Smooth muscle cell of the brain vasculature (primary cell): ENCODE measurements at regions not wholly inside any gene's neighbourhood (a gene's known extent, or its start where the extent isn't known, plus 50 kb on each side); places are given as distances from the start of the nearest gene placed in this dataset.
"Not testable (repeated sequence)": the region's sequence is repeated elsewhere in the genome, so short reads cannot be mapped to it uniquely, and the experiment has no call there.

Experiments used
- DNase-seq: peaks from one replicate; pipeline ENCODE4 v3.0.0-alpha.2; 2012; ENCODE audit warnings: low read depth, low spot score

GRCh38 chr10:118965096-118965495 lies 64.4 kb upstream of the NANOS1 start:
- no peak for DNase-seq

- DNase-seq: no peak
Measured at GRCh38 chr10:118965645-118966044, 63.9 kb upstream of the NANOS1 start.

DNA sequence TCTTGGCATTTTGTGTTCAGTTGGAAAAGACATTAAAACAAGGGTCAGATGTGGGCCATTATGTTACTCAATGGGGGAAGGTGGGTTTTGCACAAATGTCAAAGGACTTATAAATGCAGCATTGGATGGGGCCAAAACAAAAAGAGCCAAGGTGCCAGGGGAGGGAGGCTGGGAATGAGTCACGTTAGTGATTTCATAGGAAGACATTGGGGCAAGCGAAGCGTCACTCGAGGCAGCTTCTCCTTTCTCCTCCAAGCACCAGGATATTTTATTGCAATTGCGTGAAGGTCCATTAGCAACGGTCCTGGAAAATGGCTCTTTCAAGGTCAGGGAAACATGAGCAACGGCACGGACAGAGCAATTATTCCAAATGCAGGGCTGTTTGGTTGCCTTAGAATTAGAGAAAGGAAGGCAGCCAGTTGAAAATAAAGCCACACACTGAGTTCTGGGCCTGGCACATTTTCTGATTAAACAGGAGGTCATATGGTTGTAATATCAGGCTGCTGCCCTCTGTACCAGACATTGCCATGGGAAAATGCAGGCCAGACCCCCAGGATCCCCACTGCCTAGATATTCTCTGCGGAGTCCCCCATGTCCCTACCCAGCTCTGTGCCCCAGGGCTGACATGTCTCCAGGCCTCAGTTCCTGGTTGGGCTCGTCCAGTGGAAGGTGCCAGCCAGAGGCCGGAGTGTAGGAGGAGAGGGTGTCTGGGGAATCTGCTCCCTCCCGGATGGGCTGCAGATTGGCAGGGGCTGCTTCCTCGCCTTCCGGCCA lies 63.3 kb upstream of the NANOS1 start:
- no peak for DNase-seq

- DNase-seq: no peak
Measured at GRCh38 chr10:118966850-118967125, 62.7 kb upstream of the NANOS1 start.

DNA sequence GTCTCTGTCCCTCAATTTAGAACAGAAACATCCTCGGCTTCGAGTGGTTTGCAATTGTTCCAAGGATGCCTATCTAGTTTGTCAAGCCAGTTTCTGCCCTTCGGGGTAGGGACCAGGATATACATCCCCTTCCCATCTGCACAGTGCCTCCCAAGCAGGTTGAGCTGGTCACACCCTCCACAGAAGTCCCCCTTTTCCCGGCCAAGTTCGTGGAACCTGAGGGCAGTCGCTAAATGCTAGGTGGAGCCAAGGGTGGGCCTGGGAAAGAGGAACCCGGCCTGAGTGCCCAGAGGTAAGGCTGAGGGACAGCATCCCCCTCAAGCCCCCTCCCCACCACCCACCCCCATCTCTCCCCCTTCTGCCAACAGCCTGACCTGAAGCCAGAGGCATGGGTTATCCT lies 62.4 kb upstream of the NANOS1 start:
- no peak for DNase-seq

DNA sequence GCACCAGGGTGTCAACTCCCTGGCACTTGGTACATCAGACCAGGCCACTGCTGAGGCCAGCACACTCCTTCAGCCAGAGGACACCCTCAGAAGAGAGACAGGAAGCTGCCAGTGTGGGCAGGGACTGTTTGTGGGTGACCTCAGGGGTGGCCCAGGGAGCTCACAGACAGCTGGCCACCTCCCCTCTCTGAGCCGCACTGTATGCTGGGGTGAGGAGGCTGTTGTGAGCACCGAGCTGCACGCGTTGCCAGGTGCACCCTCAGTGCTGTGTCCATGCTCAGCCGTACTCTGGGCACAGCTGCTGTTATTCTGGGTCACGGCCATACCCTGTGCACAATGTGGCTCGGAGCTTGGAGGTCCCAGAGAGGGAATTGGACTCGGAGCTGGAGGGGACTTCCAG lies 61.5 kb upstream of the NANOS1 start:
- DNase-seq: no peak

DNA sequence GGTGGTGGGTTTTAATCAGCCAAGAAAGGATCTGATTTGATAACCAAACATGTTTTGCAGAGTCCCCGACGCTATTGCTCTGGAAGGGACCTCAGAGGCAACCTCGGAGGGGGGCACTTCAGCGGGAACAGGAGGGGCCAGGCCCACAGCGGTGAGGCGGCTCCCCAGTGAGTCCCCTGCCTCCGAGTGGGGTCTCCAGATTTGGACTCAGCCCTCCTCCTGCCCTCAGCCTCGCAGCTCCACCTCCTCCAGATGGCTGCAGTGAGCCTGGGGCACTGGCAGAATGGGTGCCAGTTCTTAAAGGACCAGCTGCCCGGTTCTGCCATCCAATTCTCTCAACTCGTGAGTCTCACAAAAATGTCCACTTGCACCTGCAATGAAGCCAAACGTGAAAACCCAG lies 61.0 kb upstream of the NANOS1 start:
- DNase-seq: no peak

GRCh38 chr10:118969014-118969413 lies 60.5 kb upstream of the NANOS1 start:
- no peak for DNase-seq

- no peak for DNase-seq
Measured at GRCh38 chr10:118970770-118971169, 58.7 kb upstream of the NANOS1 start.

DNA sequence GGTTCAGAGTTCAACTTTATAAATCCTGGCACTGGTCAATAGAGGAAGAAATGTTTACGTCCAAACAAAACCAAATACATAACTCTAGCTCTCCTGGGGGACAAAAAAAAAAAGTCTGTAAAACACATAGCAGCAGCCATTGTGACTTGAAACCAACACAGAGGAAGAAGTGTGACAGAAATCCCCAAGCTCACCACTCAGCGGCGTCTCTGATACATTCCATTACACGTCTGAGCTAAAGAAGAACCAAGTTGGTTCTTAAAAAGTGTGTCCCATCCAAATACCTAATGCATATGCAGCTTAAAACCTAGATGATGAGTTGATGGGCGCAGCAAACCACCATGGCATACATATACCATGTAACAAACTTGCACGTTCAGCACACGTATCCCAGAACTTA lies 58.3 kb upstream of the NANOS1 start:
- no peak for DNase-seq

GRCh38 chr10:118971876-118972275 lies 57.6 kb upstream of the NANOS1 start:
- DNase-seq: no peak

DNA sequence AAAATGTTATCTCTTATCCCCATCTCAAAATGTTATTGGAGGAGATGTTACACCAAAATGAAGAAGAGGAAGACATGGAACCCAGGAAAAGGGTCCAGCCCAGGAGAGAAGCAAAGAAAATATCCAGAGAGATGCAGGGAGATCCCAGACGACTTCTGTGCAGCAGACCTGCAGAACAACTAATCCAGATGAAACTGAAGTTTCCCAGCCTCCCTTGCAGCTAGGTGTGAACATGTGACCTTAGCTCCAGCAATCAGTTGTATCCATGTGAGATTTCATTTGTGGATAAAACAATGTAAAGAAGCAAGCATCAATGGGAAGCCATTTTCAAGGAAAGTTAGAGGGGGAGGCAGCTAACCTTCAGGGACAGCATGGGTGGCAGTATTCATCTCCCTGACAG lies 55.8 kb upstream of the NANOS1 start:
- DNase-seq: no peak

DNA sequence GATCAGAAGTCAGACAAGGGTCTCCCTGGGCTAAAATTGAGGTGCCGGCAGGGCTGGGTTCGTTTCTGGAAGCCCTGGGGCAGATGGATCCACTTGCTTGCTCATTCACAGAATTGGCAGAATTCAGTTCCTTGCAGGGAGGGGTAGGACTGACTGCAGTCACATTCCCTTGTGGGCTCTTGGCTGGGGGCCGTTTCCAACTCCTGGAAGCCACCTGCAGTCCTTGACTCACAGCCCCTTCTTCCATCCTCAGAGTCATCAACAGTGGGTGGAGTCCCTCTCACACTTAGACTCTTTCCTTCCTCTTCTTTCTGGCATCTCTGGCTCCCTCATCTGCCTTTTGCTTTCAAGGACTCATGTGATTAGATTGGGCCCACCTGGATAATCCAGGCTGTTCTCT lies 54.6 kb upstream of the NANOS1 start:
- DNase-seq: no peak

DNA sequence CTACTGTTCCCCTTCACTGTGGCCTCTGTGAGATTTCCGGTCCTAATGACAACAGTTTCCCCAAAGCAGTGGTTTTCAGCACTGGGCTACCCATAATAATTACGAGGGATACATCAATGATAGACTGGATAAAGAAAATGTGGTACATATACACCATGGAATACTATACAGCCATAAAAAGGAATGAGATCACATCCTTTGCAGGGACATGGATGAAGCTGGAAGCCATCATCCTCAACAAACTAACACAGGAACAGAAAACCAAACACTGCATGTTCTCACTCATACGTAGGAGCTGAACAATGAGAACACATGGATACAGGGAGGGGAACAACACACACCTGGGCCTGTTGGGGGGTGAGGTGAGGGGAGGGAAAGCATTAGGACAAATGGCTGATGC lies 53.3 kb upstream of the NANOS1 start:
- DNase-seq: not testable (repeated sequence)

DNA sequence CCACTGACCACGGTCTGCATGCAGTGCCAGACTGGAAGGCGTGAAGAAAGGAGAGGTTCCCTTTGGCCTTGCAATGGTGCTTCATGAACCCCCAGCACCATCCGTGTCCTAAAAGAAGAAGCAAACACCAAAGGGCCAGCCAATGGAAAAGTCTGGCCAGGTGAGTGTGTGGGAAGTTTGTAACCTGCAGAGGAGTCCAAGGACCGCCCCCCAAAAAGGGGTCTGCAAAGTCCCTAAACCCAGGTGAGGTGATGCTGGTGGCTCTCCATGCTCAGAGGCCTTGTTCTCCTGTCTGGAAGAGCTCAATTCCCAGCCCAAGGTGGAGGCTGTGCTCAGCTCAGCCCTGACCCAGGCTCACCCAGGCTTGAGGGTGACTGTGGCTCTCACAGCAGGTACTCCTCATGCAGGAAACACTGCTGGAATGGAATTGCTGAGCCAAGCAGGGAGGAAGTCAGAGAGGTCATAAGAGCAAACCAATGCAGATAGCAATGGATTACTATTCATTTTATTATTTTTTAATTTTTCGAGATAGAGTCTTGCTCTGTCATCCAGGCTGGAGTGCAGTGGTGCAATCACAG lies 52.4 kb upstream of the NANOS1 start:
- DNase-seq: no peak

DNA sequence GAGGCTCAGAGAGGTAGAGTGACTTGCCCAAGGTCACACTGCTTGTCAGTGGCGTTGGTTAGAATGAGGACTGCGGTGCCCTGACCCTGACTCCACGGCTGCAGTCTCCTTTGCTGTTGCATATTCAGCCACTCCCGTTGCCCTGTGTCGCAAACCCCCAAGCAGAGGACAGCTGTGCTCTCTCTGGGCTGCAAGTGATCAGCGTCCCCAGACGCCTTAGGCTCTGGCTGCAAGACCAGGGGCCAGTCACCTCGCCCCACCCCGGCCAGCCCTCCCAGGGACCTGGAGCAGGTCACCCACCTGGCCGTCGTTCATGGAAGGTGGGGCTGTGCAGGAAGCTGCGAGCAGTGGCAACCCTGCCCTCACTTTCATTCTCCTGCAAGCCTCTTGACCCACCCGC lies 51.7 kb upstream of the NANOS1 start:
- no peak for DNase-seq

GRCh38 chr10:118978316-118978997 lies 51.1 kb upstream of the NANOS1 start:
- DNase-seq: no peak

DNA sequence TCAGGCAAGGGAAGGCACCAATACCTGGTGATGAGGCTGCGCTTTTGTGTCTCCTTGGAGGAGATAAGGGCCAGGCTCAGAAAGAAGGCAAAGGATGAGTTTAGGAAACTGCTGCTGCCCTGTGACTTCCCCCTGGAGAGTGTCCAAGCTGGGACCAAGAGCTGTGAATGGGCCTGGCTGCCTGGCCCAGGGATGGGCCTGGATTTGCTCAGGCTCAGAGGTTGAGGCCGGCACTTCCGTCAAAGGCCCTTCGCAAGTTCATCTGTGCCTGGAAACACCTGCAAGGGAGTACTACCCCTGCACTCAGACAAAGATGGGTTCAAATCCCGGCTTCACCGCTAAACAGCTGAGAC lies 50.5 kb upstream of the NANOS1 start:
- no peak for DNase-seq

DNA sequence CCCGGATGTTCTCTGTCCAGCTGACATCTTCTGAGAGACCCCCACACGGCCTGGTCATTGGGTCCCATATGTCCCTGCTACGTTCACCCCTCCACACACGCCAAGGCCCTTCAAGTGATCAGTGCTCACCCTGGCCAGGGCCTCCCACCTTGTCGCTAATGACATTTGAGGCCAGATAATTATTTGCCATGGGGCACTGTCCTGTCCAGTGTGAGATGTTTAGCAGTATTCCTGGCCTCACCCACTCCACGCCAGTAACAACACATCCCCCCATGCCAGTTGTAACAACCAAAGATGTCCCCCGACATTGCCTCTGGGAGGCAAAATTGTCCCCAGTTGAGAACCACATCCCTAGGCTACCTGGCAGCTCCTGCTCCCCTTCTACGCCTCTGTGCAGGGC lies 49.9 kb upstream of the NANOS1 start:
- DNase-seq: no peak
